ENCODE measurements at regions not wholly inside any gene's neighbourhood (a gene's known extent, or its start where the extent isn't known, plus 50 kb on each side); places are given as distances from the start of the nearest gene placed in this dataset.

DNA sequence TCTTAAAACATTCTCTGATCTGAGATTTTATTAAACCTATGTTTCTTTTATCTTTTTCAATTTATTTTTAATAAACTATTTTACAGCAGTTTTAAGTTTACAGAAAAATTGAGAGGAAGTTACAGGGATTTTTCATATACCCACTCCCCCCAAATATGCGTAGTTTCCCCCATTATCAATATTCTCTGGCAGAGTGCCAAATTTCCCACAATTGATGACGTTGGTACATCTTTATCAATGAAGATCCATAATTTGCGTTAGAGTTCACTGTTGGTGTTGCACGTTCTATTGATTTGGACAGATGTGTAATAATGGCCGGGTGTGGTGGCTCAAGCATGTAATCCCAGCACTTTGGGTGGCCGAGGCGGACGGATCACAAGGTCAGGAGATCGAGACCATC, 1063.0 kb upstream of the ATXN8OS start:
- Histone ChIP-seq H4K20me1 (ENCODE audit: low read depth, low read length) (no peaks in the 10 kb centered on the region), H3F3A (ENCODE audit: insufficient read depth) (no peaks in the 10 kb centered on the region), H3K4me2 (ENCODE audit: low read depth, low read length, poor library complexity, severe bottlenecking) (no peak overlapping the region), H3K9ac (ENCODE audit: low read length) (no peak overlapping the region), H3K9me3 (ENCODE audit: insufficient read depth, low read length) (no peaks in the 10 kb centered on the region), H3K79me2 (ENCODE audit: insufficient read depth, low read length) (no peaks in the 10 kb centered on the region), H3K9me2 (replicated peaks; ENCODE audit: insufficient read depth, low read length) (no peaks in the 10 kb centered on the region), H3K36me3 (ENCODE audit: low read length) (no peaks in the 10 kb centered on the region), H3K4me3 (ENCODE audit: insufficient read depth, low read length, poor library complexity, severe bottlenecking) (no peak overlapping the region), H2AFZ (ENCODE audit: low read depth, low read length, severe bottlenecking) (no peak overlapping the region), H3K27ac (ENCODE audit: low read depth, low read length) (no peak overlapping the region), H3K27me3 (ENCODE audit: low read length) (no peaks in the 10 kb centered on the region)
- TF ChIP-seq EZH2phosphoT487 (conservative IDR thresholded peaks at IDR 0.05; ENCODE audit: low read length), result no peak
- TF ChIP-seq, protein P1, sequence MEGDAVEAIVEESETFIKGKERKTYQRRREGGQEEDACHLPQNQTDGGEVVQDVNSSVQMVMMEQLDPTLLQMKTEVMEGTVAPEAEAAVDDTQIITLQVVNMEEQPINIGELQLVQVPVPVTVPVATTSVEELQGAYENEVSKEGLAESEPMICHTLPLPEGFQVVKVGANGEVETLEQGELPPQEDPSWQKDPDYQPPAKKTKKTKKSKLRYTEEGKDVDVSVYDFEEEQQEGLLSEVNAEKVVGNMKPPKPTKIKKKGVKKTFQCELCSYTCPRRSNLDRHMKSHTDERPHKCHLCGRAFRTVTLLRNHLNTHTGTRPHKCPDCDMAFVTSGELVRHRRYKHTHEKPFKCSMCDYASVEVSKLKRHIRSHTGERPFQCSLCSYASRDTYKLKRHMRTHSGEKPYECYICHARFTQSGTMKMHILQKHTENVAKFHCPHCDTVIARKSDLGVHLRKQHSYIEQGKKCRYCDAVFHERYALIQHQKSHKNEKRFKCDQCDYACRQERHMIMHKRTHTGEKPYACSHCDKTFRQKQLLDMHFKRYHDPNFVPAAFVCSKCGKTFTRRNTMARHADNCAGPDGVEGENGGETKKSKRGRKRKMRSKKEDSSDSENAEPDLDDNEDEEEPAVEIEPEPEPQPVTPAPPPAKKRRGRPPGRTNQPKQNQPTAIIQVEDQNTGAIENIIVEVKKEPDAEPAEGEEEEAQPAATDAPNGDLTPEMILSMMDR (IDR thresholded peaks at IDR 0.05; ENCODE audit: insufficient read depth, low read length, poor library complexity, severe bottlenecking), result no peak

DNA sequence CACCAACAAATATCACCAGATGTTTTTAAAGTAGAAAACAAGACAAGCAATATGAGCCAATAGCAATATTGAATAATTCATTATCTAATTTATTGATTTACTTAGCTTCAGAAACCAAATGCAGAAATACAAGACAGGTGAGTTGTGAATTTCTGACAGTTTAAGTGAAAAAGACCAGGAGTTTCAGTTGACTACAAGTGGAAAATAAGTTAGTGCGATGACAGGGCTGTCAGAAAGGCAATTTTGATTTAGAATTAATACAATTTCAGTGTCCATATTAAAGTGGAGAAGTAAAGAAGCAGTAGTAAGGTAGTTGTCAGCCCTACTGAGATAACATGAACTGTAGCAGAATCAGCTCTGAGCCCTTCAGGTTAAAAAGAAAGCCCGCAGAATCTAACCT, 1066.7 kb upstream of the ATXN8OS start:
- TF ChIP-seq EZH2phosphoT487 (conservative IDR thresholded peaks at IDR 0.05; ENCODE audit: low read length), result no peak
- TF ChIP-seq, protein P1 (IDR thresholded peaks at IDR 0.05; ENCODE audit: insufficient read depth, low read length, poor library complexity, severe bottlenecking), result no peak
- H3F3A ChIP-seq (ENCODE audit: insufficient read depth), result no peaks in the 10 kb centered on the region
- H3K4me2 ChIP-seq (ENCODE audit: low read depth, low read length, poor library complexity, severe bottlenecking), result no peak overlapping the region
- no peaks in the 10 kb centered on the region for H3K27me3 ChIP-seq (ENCODE audit: low read length)
- no peak overlapping the region for H3K9ac ChIP-seq (ENCODE audit: low read length)
- H3K4me3 ChIP-seq (ENCODE audit: insufficient read depth, low read length, poor library complexity, severe bottlenecking), result no peak overlapping the region
- H3K9me3 ChIP-seq (ENCODE audit: insufficient read depth, low read length), result no peaks in the 10 kb centered on the region
- no peaks in the 10 kb centered on the region for H3K9me2 ChIP-seq (replicated peaks; ENCODE audit: insufficient read depth, low read length)
- H2AFZ ChIP-seq (ENCODE audit: low read depth, low read length, severe bottlenecking), result peak overlapping the region; percentile 39
- no peaks in the 10 kb centered on the region for H4K20me1 ChIP-seq (ENCODE audit: low read depth, low read length)
- H3K27ac ChIP-seq (ENCODE audit: low read depth, low read length), result no peak overlapping the region
- H3K36me3 ChIP-seq (ENCODE audit: low read length), result no peaks in the 10 kb centered on the region
- H3K79me2 ChIP-seq (ENCODE audit: insufficient read depth, low read length), result no peaks in the 10 kb centered on the region

DNA sequence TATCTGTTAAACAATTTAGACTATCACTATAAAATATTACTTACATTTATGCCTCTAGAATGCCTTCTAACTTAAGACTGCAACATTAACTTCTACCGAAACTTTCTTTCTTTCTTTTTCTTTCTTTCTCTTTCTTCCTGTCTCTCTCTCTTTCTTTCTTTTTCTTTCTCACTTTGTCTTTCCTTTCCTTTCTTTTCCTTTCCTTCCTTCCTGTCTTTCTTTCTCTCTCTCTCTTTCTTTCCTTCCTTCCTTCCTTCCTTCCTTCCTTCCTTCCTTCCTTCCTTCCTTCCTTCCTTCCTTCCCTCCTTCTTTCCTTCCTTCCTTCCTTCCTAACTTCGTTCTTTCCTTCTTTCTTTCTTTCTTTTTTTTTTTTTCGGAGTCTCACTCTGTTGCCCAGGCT, 1071.9 kb upstream of the ATXN8OS start:
- Histone ChIP-seq H3K79me2 (ENCODE audit: insufficient read depth, low read length) (no peaks in the 10 kb centered on the region), H3K27ac (ENCODE audit: low read depth, low read length) (no peak overlapping the region), H3K27me3 (ENCODE audit: low read length) (no peaks in the 10 kb centered on the region), H3K4me2 (ENCODE audit: low read depth, low read length, poor library complexity, severe bottlenecking) (no peak overlapping the region), H4K20me1 (ENCODE audit: low read depth, low read length) (no peaks in the 10 kb centered on the region), H3K9me3 (ENCODE audit: insufficient read depth, low read length) (no peaks in the 10 kb centered on the region), H3K4me3 (ENCODE audit: insufficient read depth, low read length, poor library complexity, severe bottlenecking) (no peak overlapping the region), H3K9me2 (replicated peaks; ENCODE audit: insufficient read depth, low read length) (no peaks in the 10 kb centered on the region), H2AFZ (ENCODE audit: low read depth, low read length, severe bottlenecking) (no peak overlapping the region), H3K36me3 (ENCODE audit: low read length) (no peaks in the 10 kb centered on the region), H3F3A (ENCODE audit: insufficient read depth) (no peaks in the 10 kb centered on the region), H3K9ac (ENCODE audit: low read length) (no peak overlapping the region)
- TF ChIP-seq, protein P1 (IDR thresholded peaks at IDR 0.05; ENCODE audit: insufficient read depth, low read length, poor library complexity, severe bottlenecking), result no peak
- TF ChIP-seq EZH2phosphoT487 (conservative IDR thresholded peaks at IDR 0.05; ENCODE audit: low read length), result no peak
